Thyroid gland (tissue), 4 donors: ENCODE measurements at regions not wholly inside any gene's neighbourhood (a gene's known extent, or its start where the extent isn't known, plus 50 kb on each side); places are given as distances from the start of the nearest gene placed in this dataset.

ENCODE experiments used
- DNase-seq, 2 donors: peaks; one replicate each; pipeline ENCODE4 v3.0.0-alpha.2; 2019
- H3K27ac ChIP-seq, 3 donors: fragments of 200-600 bp; sonication (generic); 1 replicate in 2 of 3; 2 replicates in 1 of 3; pipeline ENCODE4 v1.5.1; 2016 to 2019; ENCODE audit warnings: mild to moderate bottlenecking in 1 of 3, moderate library complexity in 1 of 3
- H3K27me3 ChIP-seq: fragments of 200-600 bp; sonication (generic); one replicate; pipeline ENCODE4 v1.5.1; 2019
- H3K36me3 ChIP-seq, 2 donors: fragments of 200-600 bp; sonication (generic); one replicate each; pipeline ENCODE4 v1.5.1; 2016 to 2019
- H3K4me1 ChIP-seq, 2 donors: fragments of 200-600 bp; sonication (generic); one replicate each; pipeline ENCODE4 v1.5.1; 2017 to 2019
- H3K4me3 ChIP-seq, 3 donors: fragments of 200-600 bp; sonication (generic); replicated peaks in 1 of 3; 1 replicate in 2 of 3; 2 replicates in 1 of 3; pipeline ENCODE4 v1.5.1; 2016; ENCODE audit warnings: mild to moderate bottlenecking in 1 of 3
- H3K9me3 ChIP-seq: fragments of 200-600 bp; sonication (generic); one replicate; pipeline ENCODE4 v1.5.1; 2017
- CTCF ChIP-seq, 6 experiments: fragments of 200-600 bp in 3 of 6; fragments of 450-650 bp in 3 of 6; sonication (generic) in 3 of 6; IDR thresholded peaks; one replicate each; pipeline ENCODE4 v1.5.1; 2016 to 2019; ENCODE audit warnings: antibody characterized with exemption in 6 of 6, mild to moderate bottlenecking in 2 of 6, inconsistent platforms in 1 of 6, moderate library complexity in 1 of 6
- POLR2A ChIP-seq, 2 donors: fragments of 450-650 bp; IDR thresholded peaks; one replicate each; pipeline ENCODE4 v1.6.1; 2017; ENCODE audit warnings: antibody characterized with exemption in 2 of 2, mild to moderate bottlenecking in 2 of 2, moderate library complexity in 1 of 2
- WGBS, 2 donors: methylation state at CpG; one replicate each; pipeline ENCODE4 v1.1.5; 2017; 5-methylcytosine and 5-hydroxymethylcytosine counted together
- intact Hi-C: fragments of 100-400 bp; cut with DNase I; formaldehyde crosslinking; loops from one replicate; pipeline ENCODE4 v1.15.1; 2023

GRCh38 chr1:229710746-229711145 is 84.7 kb downstream of the URB2 start:
- no peaks in the 10 kb centered on the region for H3K27me3 ChIP-seq
- TF ChIP-seq CTCF (IDR thresholded peaks at IDR 0.05) (no peak), POLR2A (IDR thresholded peaks at IDR 0.05) (no peak)
- no peak overlapping the region for H3K4me3 ChIP-seq
- H3K4me1 ChIP-seq: no peaks in the 10 kb centered on the region
- no peak overlapping the region for H3K27ac ChIP-seq
- no peak for DNase-seq
- no peaks in the 10 kb centered on the region for H3K9me3 ChIP-seq
- intact Hi-C loops: no loop called here
- H3K36me3 ChIP-seq: no peaks in the 10 kb centered on the region

GRCh38 chr1:229714306-229714705 is 88.3 kb downstream of the URB2 start:
- Histone ChIP-seq H3K27me3 (no peaks in the 10 kb centered on the region), H3K9me3 (no peaks in the 10 kb centered on the region), H3K4me1 (no peaks in the 10 kb centered on the region), H3K4me3 (no peak overlapping the region), H3K36me3 (no peaks in the 10 kb centered on the region), H3K27ac (no peak overlapping the region)
- no peak for DNase-seq
- WGBS, 2 donors: 98 to 99% methylated on average over 2 of the region's 2 CpGs
- no peak for TF ChIP-seq POLR2A (IDR thresholded peaks at IDR 0.05)
- no peak for TF ChIP-seq CTCF (IDR thresholded peaks at IDR 0.05)
- intact Hi-C loops: no loop called here

- WGBS, 2 donors: 84% methylated on average over 8 of the region's 8 CpGs
- H3K36me3 ChIP-seq: no peaks in the 10 kb centered on the region
- H3K9me3 ChIP-seq: no peaks in the 10 kb centered on the region
- H3K4me1 ChIP-seq: no peaks in the 10 kb centered on the region
- H3K4me3 ChIP-seq: no peak overlapping the region
- H3K27ac ChIP-seq: no peak overlapping the region
- no peak for DNase-seq
- no peak for TF ChIP-seq POLR2A (IDR thresholded peaks at IDR 0.05)
- no peak for TF ChIP-seq CTCF (IDR thresholded peaks at IDR 0.05)
- no peaks in the 10 kb centered on the region for H3K27me3 ChIP-seq
- intact Hi-C loops: no loop called here
Observed at GRCh38 chr1:229714964-229715603, 89.0 kb downstream of the URB2 start.

DNA sequence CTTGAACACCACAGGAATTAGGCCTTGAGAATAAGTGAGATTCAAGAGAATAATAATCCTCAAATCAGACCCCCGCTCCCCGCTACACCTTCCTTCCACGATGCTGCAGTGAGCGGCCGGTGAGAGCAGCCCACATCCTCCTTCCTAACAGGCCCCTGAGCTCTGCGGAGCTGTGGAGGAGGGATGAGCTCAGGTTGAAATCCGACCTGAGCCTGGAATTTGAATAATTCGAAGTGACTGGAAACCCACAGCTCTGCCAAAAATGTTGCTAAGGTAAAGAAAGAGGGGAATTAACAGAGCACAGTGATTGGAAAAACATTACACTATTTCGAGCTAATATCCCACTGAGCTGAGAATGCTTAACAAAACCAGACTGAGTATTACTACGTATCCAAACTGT is 90.0 kb downstream of the URB2 start:
- WGBS, 2 donors: 53 to 59% methylated on average over 10 of the region's 10 CpGs
- Histone ChIP-seq H3K4me1 (no peaks in the 10 kb centered on the region), H3K36me3 (no peaks in the 10 kb centered on the region), H3K27me3 (no peaks in the 10 kb centered on the region), H3K9me3 (no peaks in the 10 kb centered on the region), H3K4me3 (no peak overlapping the region), H3K27ac (no peak overlapping the region)
- intact Hi-C loops: no loop called here
- DNase-seq: no peak
- no peak for TF ChIP-seq POLR2A (IDR thresholded peaks at IDR 0.05)
- TF ChIP-seq CTCF (IDR thresholded peaks at IDR 0.05): no peak

- Histone ChIP-seq H3K4me3 (no peak overlapping the region), H3K9me3 (no peaks in the 10 kb centered on the region), H3K4me1 (no peaks in the 10 kb centered on the region), H3K27ac (no peak overlapping the region), H3K36me3 (no peaks in the 10 kb centered on the region), H3K27me3 (no peaks in the 10 kb centered on the region)
- no peak for DNase-seq
- 86% methylated on average over 7 of the region's 7 CpGs for WGBS, 2 donors
- TF ChIP-seq POLR2A (IDR thresholded peaks at IDR 0.05): no peak
- TF ChIP-seq CTCF (IDR thresholded peaks at IDR 0.05): no peak
- intact Hi-C loops: no loop called here
Observed at GRCh38 chr1:229716704-229717103, 90.7 kb downstream of the URB2 start.
